HG03342 (cell line): ENCODE measurements at regions not wholly inside any gene's neighbourhood (a gene's known extent, or its start where the extent isn't known, plus 50 kb on each side); places are given as distances from the start of the nearest gene placed in this dataset.

ENCODE experiments used
- ATAC-seq: cut with Tn5 transposase; IDR thresholded peaks from one replicate; pipeline ENCODE4 v1.9.1; 2021; ENCODE audit warnings: mild to moderate bottlenecking, moderate library complexity; ENCODE audit not compliant: unreplicated experiment

DNA sequence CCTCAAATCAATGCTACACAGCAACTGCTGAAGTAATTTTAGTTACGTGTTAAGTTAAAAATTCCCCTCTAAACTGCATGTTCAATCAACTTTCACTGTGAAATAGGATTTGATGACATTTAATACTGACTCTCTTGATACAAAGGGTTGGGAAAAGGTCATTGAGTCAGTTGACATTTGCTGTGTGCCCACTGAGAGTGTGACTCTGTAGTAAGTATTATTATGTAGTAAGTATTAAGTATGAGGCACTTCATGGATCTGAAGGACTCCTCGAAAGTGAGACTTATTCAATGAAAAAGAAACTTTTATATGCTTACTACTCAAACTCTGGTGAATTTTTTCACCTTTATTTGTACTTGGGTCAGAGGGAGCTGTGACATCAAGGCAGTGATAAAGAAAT lies 83.1 kb upstream of the S1PR1 start:
- ATAC-seq: no peak

- ATAC-seq: no peak
Measured at GRCh38 chr1:101152633-101153032, 84.2 kb upstream of the S1PR1 start.

DNA sequence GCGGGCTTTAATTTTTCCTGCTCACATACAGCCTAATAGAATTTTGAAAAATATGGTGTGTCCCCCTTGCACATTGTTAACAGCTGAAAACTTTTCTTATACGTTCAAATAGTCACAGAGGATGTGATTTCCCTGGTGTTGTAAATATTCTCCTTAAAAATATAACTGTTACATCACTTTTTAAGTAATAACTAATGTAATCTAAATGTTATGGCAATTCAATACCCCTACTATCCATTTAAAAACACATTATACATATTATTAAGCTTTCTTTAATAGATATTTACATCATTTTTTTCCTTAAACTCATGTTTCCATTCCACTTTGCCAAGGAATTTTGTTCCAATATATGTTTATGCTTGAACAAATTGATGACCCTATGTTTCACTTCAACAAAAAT lies 85.5 kb upstream of the S1PR1 start:
- no peak for ATAC-seq

- no peak for ATAC-seq
Measured at GRCh38 chr1:101150670-101151069, 86.1 kb upstream of the S1PR1 start.

GRCh38 chr1:101150266-101150665 lies 86.6 kb upstream of the S1PR1 start:
- ATAC-seq: no peak

DNA sequence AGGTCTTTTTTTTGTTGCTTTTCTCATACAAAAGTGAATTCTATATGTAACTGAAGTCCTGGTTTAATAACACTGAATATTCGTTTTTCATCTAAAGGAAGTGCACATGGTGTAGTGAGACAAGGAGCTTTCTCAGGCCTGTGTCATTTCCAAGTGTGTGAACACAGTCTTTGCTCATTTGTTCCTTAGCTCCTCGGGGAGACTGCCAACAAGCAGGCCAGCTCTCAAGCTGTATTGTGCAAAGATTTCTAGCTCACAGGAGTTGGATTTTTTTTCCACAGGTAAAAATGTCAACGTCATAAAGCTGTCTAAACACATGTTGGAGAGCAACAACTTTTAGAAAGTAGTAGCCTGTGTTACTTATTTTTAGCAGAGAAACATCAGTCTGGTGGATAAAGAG lies 87.8 kb upstream of the S1PR1 start:
- no peak for ATAC-seq

DNA sequence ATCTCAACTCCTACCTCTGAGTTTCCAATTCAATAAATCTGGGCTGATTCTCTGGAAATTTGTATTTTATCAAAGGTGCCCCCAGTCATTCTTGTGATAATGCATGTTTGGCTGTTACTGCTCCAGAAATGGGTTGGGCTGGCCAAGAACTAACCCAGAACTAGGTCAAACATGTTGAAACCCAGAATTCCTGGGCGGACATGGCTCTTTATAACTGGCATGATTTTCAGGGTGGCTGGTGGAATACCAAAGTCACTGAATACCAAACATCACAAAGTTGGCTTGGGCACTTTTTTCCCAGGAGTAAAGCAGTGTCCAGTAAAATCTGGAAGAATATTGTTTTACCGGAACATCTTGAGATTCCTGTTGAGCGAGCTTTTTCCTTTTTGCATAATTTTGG lies 89.4 kb upstream of the S1PR1 start:
- no peak for ATAC-seq

DNA sequence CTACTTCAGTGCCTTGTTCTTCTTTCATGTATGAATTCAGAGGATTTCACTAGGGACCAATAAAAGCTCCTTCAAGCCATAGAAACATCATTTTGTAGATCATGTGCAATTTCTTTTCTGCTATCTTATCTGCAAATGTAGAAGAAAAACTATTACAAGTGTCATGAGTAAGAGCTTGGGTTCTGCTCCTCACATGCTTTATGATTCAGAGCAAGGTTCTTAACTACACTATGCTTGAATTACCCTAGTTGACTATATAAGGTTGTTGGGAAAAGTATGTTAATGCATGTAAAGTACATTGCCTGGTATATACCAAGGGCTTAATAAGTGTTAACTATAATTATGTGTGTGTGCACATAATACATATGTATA lies 91.4 kb upstream of the S1PR1 start:
- no peak for ATAC-seq

DNA sequence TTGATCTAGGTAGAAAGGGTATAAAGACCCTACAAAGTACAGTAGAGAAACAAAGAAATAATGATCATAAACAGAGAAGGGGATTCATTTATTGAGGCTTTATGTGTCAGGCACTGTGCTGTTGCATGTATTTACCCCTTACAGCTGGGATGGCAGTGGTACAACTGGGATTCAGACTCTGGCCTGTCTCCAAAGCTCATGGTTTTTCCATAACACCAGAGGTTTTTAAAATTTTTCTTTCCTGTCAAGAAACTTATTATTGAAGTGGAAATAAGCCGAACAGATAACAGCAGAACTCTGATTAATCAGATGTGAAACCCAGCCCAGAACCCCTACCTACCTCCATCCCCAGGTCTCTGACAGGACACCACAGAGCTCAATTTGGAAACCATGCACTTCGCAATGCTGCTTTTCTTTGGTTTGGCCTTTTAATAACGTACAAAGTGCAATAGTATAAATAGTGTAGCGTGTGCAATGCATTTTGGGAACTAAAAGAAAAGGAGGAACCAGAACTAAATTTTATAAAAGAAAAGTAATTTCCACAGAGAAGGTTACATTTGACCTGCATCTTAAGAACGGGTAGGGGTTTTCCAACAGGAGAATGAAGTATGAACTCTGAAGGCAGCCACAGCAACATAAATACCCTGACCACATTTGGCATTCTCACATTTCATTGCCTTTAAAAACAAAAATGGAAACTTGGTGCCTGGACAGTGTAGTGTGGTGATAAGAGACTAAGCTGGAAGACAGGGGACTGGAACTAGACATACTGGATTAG lies 92.0 kb upstream of the S1PR1 start:
- no peak for ATAC-seq

DNA sequence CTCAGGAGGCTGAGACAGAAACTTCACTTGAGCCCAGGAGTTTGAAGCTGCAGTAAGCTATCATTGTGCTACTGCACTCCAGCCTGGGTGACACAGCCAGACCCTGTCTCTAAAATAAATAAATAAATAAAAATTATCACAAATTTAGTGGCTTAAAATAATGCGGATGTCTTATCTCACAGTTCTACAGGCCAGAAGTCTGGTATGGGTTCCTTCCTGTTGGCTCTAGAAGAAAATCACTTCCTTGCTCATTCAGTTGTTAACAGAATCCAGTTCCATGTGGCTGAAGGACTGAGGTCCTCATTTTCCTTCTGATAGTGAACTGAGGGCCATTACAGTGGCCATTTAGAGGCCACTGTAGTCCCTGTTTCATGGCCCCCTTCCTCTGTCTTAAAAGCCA lies 94.6 kb upstream of the S1PR1 start:
- ATAC-seq: no peak

DNA sequence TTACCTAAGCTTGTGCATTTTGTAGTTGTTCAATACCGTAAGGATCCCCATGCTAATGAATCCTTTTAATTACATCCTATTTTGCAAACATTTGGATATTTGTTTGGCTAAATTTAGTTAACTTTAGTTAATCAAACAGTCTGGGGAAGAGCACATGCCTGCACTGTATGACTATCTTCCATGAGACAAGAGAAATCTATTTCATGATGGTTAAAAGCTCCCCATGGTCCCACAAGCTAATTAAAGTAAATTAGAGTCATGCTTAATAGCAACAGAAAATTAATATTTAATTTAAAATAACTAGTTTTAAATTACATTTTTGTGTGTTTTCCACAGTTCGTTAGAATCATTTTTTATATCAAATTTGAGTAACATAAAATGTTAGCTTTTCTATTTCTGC lies 95.4 kb upstream of the S1PR1 start:
- no peak for ATAC-seq

DNA sequence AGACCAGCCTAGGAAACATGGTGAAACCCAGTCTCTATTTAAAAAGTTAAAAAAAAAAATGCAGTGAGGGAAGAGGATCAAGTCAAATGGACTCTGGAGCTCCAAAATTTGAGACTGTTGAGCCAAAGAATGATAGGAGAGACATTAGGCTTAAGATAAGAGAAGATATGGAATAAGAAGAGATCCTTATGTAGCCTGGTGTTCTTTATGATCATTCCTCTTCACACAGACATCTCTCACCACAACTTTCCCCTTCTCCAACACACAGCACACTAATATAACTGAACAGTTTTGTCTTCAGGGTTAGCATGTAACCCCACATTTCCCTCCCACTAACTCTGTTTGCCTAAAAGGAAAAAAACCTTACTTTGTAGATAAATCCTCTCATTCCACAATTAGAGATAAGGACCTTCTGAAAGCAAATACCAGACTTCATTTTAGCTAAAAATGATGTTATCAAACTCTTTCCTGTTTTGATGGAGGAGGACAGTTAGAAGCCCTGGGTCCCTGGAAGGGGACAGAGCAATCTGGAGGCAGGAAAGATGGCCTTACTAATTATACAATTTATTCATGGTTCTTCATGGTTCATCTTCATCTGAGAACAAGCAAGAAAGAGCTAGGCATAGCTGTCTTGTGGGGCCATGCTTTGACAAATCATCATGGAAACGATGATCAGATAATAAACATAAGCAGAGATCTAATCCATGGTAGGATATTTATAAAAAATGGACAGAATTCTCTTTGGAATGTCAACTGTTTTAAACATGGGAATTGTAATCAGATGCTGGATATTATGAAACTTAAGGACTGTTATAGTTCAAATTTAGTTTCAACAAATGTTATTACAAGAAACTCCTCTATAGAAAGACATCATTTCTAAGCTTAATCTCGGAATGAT lies 96.7 kb upstream of the S1PR1 start:
- ATAC-seq: no peak

GRCh38 chr1:101139130-101139529 lies 97.7 kb upstream of the S1PR1 start:
- no peak for ATAC-seq

GRCh38 chr1:101137144-101138126 lies 99.4 kb upstream of the S1PR1 start:
- ATAC-seq: peak; percentile 26

- peak; percentile 67 for ATAC-seq
Measured at GRCh38 chr1:101136739-101137138, 100.1 kb upstream of the S1PR1 start.

- ATAC-seq: no peak
Measured at GRCh38 chr1:101136271-101136670, 100.5 kb upstream of the S1PR1 start.

- no peak for ATAC-seq
Measured at GRCh38 chr1:101135526-101135925, 101.3 kb upstream of the S1PR1 start.

DNA sequence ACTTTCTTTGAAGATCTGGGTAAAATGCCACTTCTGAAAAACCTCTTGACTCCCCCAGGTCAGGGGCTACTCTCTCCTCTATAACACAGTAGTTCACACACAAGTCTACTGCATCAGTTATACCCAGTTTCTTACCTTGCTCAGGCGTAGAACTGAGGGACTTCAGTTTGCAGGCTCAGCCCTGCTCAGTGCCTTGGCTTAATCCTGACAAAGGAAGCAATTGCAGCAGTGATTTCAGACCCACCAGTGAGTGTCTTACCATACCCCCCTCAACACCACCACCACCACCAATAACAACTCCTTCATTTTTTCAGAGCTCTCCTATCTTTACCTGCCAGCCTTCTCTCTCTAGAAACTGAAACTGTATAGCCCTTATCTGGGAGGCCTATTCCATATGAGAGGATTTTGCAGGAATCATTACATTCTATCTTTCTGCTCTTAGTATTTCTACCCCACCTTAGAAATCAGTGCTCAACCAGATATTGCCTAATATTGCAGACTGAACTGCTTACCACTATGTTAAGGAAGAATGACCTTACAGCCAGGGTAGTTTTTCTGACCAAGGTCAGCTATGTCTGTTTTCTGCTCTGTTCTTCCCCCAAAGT lies 105.5 kb upstream of the S1PR1 start:
- no peak for ATAC-seq

- ATAC-seq: no peak
Measured at GRCh38 chr1:101130673-101131072, 105.1 kb upstream of the DPH5 start.

DNA sequence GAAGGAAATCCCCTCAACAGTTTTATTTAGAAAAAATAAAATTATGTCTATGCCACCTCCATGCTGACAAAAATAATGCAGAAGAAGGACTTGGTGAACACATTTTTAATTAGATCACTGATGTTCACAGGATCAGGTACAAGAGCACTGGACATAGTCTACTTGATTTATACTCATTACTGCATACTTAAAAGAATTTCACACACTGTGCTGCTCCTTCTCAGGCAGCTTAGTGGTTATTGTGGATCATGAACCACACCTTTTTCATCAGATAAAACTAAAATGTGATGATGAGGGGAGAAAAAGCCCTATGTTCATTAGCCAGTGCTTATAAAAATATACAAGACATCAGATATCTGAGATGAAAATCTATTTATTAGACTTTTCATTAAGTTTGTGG lies 103.3 kb upstream of the DPH5 start:
- no peak for ATAC-seq
